Right cardiac atrium (tissue), 5 donors: ENCODE measurements at regions not wholly inside any gene's neighbourhood (a gene's known extent, or its start where the extent isn't known, plus 50 kb on each side); places are given as distances from the start of the nearest gene placed in this dataset.

Experiments used
- ATAC-seq, 2 donors: fragments of 200-7000 bp; cut with Tn5 transposase; one replicate each; pipeline versions ENCODE4 v1.8.0 to v1.9.1; 2020; ENCODE audit warnings: moderate library complexity in 2 of 2, mild to moderate bottlenecking in 1 of 2
- DNase-seq, 3 donors: peaks; one replicate each; pipeline ENCODE4 v3.0.0-alpha.2; 2020
- H3K27ac ChIP-seq: one replicate; pipeline ENCODE4 v1.5.1; 2013; ENCODE audit warnings: mild to moderate bottlenecking, low read length, control low read depth, moderate library complexity
- H3K27me3 ChIP-seq: one replicate; pipeline ENCODE4 v1.6.1; 2013; ENCODE audit not compliant: control insufficient read depth, insufficient read depth
- H3K4me1 ChIP-seq: one replicate; pipeline ENCODE4 v1.6.1; 2013; ENCODE audit warnings: low read length; ENCODE audit not compliant: control insufficient read depth, insufficient read depth
- H3K4me3 ChIP-seq: one replicate; pipeline ENCODE4 v1.5.1; 2013; ENCODE audit warnings: low read length, control low read depth
- H3K9me3 ChIP-seq: one replicate; pipeline ENCODE4 v1.6.1; 2013; ENCODE audit warnings: low read length; ENCODE audit not compliant: control insufficient read depth
- WGBS: extraction: QIAGEN DNeasy Blood & Tissue Kit; methylation state at CpG from one replicate; pipeline ENCODE4 v1.1.7; 2013; 5-methylcytosine and 5-hydroxymethylcytosine counted together
- intact Hi-C, 4 donors: fragments of 100-400 bp; cut with DNase I; formaldehyde crosslinking; loops; one replicate each; pipeline versions ENCODE4 v1.11.0 to v1.14.0; 2022 to 2023
- donor health status: healthy with polysubstance abuse.
- donor health status: DM: no; HTN: yes; CAD: no.
- donor health status: DM: no; HTN: no; CAD: no.
- donor health status: DM: no; HTN: yes; CAD: no; lungs with severe emphysema.
- donor health status: DM: yes; HTN: yes; CAD: no.

- Histone ChIP-seq H3K4me3 (no peak overlapping the region), H3K4me1 (no peaks in the 10 kb centered on the region), H3K27me3 (no peaks in the 10 kb centered on the region), H3K9me3 (no peaks in the 10 kb centered on the region), H3K27ac (no peak overlapping the region)
- ATAC-seq (no peak), DNase-seq (no peak)
- WGBS: 91% methylated on average over 4 of the region's 4 CpGs
- intact Hi-C loops: no loop called here
Observed at GRCh38 chr13:106331116-106331515, 204.3 kb downstream of the EFNB2 start.

- ATAC-seq (no peak), DNase-seq (no peak)
- H3K9me3 ChIP-seq: no peaks in the 10 kb centered on the region
- no peaks in the 10 kb centered on the region for H3K27me3 ChIP-seq
- H3K4me1 ChIP-seq: no peaks in the 10 kb centered on the region
- no peak overlapping the region for H3K27ac ChIP-seq
- intact Hi-C loops: no loop called here
- 68% methylated on average over 5 of the region's 5 CpGs for WGBS
- H3K4me3 ChIP-seq: no peak overlapping the region
Observed at GRCh38 chr13:106329941-106330340, 205.5 kb downstream of the EFNB2 start.

- no peak overlapping the region for H3K27ac ChIP-seq
- DNase-seq (no peak), ATAC-seq (no peak)
- H3K4me3 ChIP-seq: no peak overlapping the region
- 96% methylated on average over 4 of the region's 4 CpGs for WGBS
- H3K9me3 ChIP-seq: peaks cover 2% of the 10 kb centered on the region
- no peaks in the 10 kb centered on the region for H3K27me3 ChIP-seq
- H3K4me1 ChIP-seq: no peaks in the 10 kb centered on the region
- intact Hi-C loops: no loop called here
Observed at GRCh38 chr13:106326751-106327150, 208.7 kb downstream of the EFNB2 start.

GRCh38 chr13:106324444-106324843, 211.0 kb downstream of the EFNB2 start:
- Histone ChIP-seq H3K9me3 (peaks cover 2% of the 10 kb centered on the region), H3K4me1 (no peaks in the 10 kb centered on the region), H3K27ac (no peak overlapping the region), H3K4me3 (no peak overlapping the region), H3K27me3 (no peaks in the 10 kb centered on the region)
- 88% methylated on average over 5 of the region's 5 CpGs for WGBS
- ATAC-seq (no peak), DNase-seq (no peak)
- intact Hi-C loops: no loop called here

GRCh38 chr13:106322628-106323027, 212.8 kb downstream of the EFNB2 start:
- ATAC-seq (no peak), DNase-seq (no peak)
- Histone ChIP-seq H3K27me3 (no peaks in the 10 kb centered on the region), H3K27ac (no peak overlapping the region), H3K4me3 (no peak overlapping the region), H3K9me3 (peaks cover 2% of the 10 kb centered on the region), H3K4me1 (no peaks in the 10 kb centered on the region)
- intact Hi-C loops: no loop called here

GRCh38 chr13:106318941-106319411, 216.5 kb downstream of the EFNB2 start:
- DNase-seq (no peak), ATAC-seq (no peak)
- Histone ChIP-seq H3K9me3 (peaks cover 2% of the 10 kb centered on the region), H3K27ac (no peak overlapping the region), H3K4me3 (no peak overlapping the region), H3K27me3 (no peaks in the 10 kb centered on the region), H3K4me1 (no peaks in the 10 kb centered on the region)
- intact Hi-C loops: no loop called here
- 49% methylated on average over 4 of the region's 4 CpGs for WGBS

GRCh38 chr13:106314417-106314816, 221.0 kb downstream of the EFNB2 start:
- ATAC-seq (no peak), DNase-seq (no peak)
- Histone ChIP-seq H3K4me3 (no peak overlapping the region), H3K27ac (no peak overlapping the region), H3K9me3 (no peaks in the 10 kb centered on the region), H3K27me3 (no peaks in the 10 kb centered on the region), H3K4me1 (no peaks in the 10 kb centered on the region)
- intact Hi-C loops: no loop called here
- 97% methylated on average over 5 of the region's 5 CpGs for WGBS

GRCh38 chr13:106311004-106311403, 224.5 kb downstream of the EFNB2 start:
- Histone ChIP-seq H3K4me3 (no peak overlapping the region), H3K9me3 (no peaks in the 10 kb centered on the region), H3K4me1 (no peaks in the 10 kb centered on the region), H3K27me3 (no peaks in the 10 kb centered on the region), H3K27ac (no peak overlapping the region)
- intact Hi-C loops: no loop called here
- ATAC-seq (no peak), DNase-seq (no peak)
- 51% methylated on average over 9 of the region's 9 CpGs for WGBS

GRCh38 chr13:106310291-106310865, 225.1 kb downstream of the EFNB2 start:
- no peak for ATAC-seq
- Histone ChIP-seq H3K27ac (no peak overlapping the region), H3K4me3 (no peak overlapping the region), H3K9me3 (no peaks in the 10 kb centered on the region), H3K27me3 (no peaks in the 10 kb centered on the region), H3K4me1 (no peaks in the 10 kb centered on the region)
- intact Hi-C loops: no loop called here
- no peak for DNase-seq
- WGBS: 84% methylated on average over 1 of the region's 1 CpG

- no peaks in the 10 kb centered on the region for H3K27me3 ChIP-seq
- DNase-seq: no peak
- no peak overlapping the region for H3K27ac ChIP-seq
- no peak for ATAC-seq
- 86% methylated on average over 6 of the region's 6 CpGs for WGBS
- no peaks in the 10 kb centered on the region for H3K9me3 ChIP-seq
- H3K4me1 ChIP-seq: no peaks in the 10 kb centered on the region
- no peak overlapping the region for H3K4me3 ChIP-seq
- intact Hi-C loops: no loop called here
Observed at GRCh38 chr13:106306748-106307277, 228.6 kb downstream of the EFNB2 start.

- no peaks in the 10 kb centered on the region for H3K9me3 ChIP-seq
- H3K27me3 ChIP-seq: no peaks in the 10 kb centered on the region
- DNase-seq (no peak), ATAC-seq (no peak)
- no peak overlapping the region for H3K27ac ChIP-seq
- 86% methylated on average over 2 of the region's 2 CpGs for WGBS
- H3K4me3 ChIP-seq: no peak overlapping the region
- H3K4me1 ChIP-seq: no peaks in the 10 kb centered on the region
- intact Hi-C loops: no loop called here
Observed at GRCh38 chr13:106302843-106303242, 232.6 kb downstream of the EFNB2 start.

- Histone ChIP-seq H3K9me3 (no peaks in the 10 kb centered on the region), H3K4me3 (no peak overlapping the region), H3K4me1 (no peaks in the 10 kb centered on the region), H3K27me3 (no peaks in the 10 kb centered on the region), H3K27ac (no peak overlapping the region)
- intact Hi-C loops: no loop called here
- DNase-seq (no peak), ATAC-seq (no peak)
- WGBS: 89% methylated on average over 1 of the region's 1 CpG
Observed at GRCh38 chr13:106302011-106302410, 233.5 kb downstream of the EFNB2 start.
